NCI-H2171 treated with DMSO at 0.1 percent for 48 hours (cell line): ENCODE measurements at regions not wholly inside any gene's neighbourhood (a gene's known extent, or its start where the extent isn't known, plus 50 kb on each side); places are given as distances from the start of the nearest gene placed in this dataset.

Experiments
- DNase-seq: peaks from one replicate; lab custom pipeline; 2025; lab: John Stamatoyannopoulos, UW

DNA sequence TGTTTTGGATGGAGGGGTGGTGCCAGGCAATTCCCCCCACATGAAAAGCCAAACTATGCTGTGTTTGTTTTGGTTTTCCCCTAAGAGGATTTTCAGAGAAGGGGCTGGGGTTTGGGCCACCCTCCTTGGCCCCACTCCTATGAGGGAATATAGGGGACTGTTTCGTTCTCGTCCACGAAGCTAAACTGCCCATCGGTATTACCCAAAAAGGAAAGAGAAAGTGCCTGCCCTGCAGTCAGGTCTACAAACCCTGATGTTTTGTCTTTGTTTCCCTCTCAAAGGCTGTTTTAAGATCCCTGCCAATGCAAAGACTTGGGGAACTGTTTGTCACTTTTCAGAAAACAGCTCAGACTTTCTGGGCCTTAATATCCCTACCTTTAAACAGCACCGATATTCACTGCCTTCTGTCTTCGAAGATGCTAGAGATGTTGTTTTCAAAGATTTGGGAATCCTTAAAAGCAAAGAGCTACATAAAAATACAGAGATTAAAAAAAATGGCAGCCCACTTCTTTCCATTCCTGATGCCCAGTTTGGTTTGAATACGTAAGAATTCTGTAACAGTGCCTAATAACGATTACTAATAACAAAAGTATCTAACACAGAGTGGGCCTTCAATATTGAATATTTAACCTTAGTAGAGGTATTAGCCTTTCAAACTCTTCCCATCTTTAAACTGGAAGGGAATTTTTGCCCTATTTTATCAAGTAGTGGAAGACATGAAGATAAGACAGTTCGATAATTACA, 518.4 kb downstream of the MED13L start:
- no peak for DNase-seq

DNA sequence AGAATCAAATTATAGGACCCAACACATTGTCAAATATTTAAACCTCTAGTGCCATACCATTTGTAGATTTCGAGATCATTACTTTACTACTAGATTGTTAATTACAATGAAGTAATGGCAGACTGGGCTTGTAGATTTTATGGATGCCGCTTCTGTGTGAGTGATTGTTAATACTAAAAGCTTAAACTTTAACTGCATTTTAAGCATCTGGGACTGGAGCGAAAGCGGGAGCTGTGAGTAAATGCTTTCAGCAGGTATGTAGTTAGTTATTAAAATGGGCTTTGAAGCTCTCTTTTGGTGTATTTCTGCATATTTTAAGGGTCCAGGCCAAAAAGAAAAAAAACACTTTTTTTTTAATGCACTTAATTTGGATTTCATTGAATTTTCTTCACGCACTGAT, 519.3 kb downstream of the MED13L start:
- DNase-seq = no peak

DNA sequence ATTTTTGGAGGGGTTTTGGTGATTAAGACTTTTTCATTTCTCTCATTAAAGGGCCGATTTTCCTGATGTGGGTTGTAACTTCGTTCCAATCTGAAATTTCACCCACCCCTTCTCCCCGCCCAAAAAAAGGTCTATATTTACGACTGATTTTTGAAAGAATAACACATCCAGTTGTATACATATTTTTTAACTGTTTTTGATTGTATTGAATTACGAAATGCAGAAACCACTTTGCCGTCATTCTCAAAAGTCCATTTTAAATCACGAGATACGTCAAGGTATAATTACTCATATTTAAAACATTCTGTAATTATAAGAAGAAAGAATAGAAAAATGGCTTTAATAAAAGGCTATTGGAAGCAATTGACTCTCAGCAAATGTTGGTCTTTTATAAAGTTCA, 520.7 kb downstream of the MED13L start:
- DNase-seq = no peak

DNA sequence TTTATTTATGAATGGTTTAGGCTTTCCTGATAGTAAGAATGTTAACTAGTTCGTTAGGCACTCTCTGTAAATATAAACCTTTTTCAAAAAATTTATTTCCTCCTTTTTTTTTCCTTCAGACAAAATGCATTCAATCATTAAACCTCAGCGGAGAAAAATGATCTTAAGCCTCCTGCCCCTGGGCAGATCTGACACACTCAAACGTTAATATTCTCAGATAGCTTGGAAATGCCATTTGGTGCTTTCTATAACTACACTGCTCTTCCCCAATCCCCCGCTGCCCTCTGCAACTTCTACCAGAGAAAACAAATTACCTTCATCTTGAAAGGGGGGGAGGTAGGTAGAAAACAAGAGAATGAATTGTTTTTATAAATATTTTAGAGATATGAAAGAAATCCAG, 521.2 kb downstream of the MED13L start:
- DNase-seq = no peak

DNA sequence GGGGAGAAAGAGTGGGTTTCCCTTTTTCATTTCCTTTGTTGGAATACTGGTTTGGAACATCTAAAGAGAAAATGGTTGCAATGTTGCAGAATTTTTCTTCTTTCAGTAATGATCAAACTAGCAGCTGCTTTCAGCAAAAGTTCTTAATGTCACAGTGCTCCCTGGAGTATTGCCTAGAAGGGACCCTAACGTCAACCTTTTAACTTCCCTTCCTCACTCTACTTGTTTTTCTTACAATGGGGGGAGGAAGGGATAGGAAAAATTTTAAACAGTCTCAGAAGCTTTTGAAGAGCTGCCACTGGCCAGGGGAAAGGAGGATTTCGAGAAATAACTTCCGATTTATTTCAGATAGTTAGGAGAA, 521.8 kb downstream of the MED13L start:
- no peak for DNase-seq

DNA sequence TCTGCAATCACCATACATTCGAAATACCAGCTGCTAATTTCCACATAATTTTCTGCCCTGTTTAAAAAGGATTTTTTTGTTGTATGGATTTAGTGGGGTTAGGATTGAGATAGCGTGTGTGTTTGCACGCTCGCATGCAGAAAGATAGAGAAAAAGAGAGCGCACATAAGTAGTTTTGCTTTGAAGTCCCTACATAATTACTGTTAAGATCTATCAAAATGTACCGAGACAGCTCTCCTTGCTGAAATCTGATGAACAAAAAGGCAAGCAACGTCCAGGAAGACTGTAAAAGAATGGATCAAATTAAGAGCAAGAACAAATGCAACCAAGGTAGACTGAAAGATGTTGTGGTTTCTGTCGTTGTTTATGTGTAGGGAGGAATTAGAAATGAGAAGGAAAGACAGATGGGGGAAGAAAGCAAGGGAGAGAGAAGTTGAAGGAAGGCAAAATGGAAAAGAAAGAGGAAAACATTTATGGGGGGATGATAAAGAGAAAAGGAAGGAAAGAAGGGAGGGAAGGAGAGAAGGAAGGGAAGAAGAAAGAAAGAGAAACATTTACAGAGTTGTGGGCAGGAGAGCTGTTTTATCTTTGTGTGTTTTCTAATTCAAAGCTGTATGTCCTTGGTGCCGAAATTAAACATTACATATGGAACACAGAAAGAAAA, 522.3 kb downstream of the MED13L start:
- no peak for DNase-seq

DNA sequence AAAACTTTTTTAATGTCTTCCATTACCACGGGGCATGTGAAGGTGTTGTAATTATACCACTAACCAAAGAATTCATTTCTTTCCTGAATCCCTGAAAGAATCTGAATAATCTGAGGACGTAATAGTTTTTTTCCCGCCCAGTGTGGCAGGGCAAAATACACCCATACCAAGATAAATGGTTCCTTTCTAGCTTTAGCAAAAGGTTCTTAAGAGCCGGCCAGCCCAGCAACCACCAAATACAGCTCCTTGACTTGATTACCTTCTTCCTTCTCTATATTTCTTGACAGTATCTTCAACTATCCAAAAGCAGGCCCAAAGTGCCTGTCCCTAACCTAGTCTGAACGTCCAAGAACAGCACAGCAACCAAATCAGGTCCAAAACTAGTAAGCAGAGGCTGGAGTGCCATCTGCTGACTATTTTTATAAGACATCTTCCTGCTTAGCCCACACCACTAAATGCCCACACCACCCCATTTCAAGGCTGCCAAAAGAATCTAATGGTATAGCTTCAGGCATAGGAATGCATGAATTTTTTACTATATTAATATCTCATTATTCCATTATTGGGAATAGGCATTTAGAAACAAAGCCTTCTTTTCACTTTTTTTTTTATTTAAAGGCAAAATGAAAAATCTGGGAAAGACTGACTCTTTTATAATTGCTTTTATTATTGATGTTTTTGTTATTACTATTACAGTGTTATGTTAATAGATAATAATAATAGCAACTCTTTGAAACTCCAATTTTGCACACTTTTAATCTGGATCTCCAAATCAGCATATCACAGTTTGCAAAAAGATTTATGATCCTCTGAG, 524.4 kb downstream of the MED13L start:
- peak; percentile 32 for DNase-seq

DNA sequence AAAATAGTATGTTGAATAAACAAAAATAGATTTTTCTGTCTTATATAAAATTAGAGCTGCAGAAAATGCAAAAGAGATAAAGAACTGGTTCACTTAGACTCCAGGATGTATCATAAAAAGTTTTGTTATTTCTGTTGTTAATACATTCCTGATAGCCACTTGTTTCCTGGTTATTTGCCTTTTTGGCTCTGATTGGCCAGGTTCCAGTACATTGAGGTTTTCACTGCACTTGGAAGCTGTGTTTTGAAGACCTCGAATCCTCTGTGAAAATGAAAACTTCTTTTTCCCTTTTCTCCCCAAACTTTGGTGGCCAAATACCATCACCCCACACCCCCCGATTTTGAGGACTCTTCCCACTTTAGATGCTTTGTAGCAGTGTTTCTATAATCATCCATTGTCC, 525.3 kb downstream of the MED13L start:
- DNase-seq = no peak

DNA sequence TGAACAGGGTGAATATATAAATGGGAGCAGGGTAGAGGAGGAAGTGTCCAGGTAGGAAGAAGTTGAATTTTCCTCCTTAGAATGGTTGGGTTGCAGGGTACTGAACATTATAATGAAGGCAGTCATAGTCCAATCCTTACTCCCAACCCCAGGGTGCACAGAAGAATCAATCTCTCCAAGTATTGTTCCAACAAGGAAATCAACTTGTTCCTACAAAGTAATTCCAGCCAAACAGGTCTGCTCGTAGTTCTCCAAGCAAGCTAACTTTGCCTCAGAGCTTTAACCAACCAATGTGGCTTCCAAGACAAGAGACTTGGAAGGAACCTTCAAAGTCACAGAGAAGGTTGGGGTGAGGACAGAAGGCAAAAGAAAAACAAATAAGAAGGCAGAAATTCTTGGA, 527.2 kb downstream of the MED13L start:
- DNase-seq = no peak

DNA sequence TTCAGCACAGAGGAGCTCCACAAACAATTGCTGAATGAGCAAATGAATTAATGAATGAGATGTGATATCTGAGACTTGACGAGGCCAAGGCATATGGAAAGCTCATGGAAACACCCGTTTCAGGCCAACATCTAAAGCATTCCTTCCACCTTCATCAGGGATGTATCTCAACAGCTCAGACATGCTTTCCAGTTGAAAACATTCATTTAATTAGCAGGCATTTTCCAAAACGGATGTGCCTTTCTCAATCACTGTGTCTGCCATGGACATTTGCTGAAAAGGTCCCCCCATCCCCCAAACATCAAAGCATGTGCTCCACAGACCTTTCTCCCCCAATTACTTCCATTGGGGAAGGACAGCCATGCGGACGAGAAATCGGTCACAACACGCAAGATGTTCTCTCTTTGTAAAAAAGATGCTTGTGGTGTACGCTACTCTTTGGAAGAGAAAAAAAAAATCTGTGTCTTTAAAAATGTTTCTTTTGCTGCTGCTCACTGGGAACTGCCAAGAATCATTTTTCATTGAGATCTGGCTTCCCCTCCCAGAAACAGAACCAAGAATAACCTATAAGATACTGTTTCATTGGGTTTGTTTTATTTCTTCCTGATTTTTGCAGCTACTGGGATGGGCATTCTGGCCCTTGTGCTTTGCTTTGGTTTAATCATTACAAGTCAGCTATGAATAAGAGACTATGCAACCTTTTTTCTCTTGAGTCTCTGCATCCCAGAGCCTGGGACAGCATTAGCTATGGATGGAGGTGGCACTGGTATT, 528.2 kb downstream of the MED13L start:
- DNase-seq = no peak

DNA sequence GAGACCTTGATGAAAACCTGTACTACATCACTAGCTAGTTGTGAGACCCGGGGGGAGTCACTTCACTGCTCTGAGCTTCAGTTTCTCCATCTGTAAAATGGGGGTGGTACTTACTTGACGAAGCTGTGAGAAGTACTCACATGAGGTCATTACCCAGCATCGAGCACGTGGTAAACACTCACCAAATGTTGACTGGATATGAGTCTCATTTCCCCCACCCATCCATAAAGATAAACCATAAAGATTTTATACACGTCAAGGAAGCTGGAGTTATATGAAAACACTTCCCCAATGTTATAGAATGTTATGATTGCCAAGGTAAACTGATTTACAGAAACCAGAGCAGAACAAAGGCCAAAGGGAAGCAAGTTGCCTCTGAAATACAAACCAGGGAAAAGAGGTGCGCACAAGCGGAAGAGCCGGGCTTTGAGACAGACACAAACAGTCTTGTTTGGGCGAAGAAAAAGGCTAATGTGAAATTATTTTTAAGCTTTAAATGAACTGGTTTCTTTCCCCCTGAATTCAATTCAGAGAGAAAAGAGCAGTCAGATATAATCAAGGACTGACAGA, 536.8 kb downstream of the MED13L start:
- no peak for DNase-seq

DNA sequence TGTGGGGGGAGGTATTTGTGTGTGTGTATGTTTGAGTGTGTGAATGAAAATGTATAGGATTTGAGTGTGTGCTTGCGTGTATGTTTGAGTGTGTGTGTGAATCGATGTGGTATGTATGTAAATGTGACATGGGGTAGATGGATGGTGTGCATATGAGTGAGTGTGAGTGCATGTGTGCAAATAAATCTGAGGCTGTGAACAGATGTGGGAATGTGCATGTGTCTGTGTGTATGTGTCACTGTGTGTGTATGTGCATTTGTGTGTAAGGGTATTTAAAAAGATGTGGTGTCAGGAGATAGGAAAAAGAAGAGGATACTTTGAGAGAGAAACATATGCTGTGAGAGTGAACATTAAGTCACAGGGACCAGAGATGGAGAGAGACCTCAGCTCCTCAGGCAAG, 539.6 kb downstream of the MED13L start:
- DNase-seq = no peak

DNA sequence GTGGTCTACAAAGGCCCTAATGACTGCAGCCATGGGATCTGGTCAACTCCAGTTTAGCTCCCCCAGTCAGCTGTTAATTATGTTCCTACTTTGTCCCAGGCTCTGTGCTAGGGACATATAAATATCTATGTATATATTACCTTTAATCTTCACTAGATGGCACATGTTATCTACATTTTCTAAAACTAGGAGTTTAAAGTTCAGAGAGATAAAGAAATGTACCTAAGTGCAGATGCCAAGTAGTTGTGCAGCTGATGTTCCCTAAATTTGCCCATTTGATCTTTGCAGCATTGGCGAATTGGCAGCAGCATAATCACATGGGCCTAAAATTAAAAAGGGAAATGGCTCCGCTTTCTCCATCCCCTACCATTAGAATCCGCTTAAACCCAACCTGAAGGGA, 541.1 kb downstream of the MED13L start:
- DNase-seq = no peak

DNA sequence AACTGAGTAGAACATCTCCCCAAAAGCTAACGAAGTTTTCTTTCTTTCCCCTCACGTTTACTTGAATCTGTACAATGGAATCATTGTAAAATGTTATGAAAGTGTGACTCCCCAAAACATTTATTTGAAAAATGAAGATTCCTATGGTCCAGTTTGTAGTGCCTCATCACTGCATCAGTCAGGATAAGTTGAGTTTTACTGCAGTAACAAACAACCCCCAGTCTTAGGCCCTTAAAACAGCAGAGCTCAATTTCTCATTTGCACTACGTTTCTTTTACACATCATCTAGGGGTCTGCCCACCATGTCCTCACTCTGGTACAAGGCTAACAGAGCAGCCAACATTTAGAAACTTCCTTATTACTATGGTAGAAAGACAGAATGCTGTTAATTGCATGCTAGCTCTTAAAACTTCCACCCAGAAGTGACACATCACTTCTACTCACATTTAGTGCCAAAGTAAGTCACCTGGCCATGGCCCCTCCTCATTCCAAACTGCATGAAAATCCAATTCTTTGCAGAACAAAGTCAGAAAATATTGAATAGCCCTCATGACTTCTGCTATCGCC, 546.4 kb downstream of the MED13L start:
- no peak for DNase-seq

DNA sequence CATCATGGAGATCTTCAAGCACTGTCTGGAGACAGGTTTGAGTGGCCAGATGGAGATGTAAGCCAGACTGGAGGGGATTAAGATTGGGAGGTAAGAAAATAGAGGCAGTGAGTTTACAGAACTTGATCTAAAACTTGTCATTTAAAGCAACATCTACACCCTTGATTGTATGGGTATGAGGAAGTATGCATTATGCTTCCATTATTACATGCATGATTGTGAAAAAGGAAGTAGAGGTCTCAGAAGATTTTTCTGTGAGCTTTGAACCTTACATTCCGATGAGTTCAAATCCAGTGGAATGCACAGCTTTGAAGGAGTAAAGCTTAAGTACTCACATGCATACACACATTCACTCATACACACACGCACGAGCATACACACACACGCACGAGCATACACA, 550.8 kb downstream of the MED13L start:
- no peak for DNase-seq

DNA sequence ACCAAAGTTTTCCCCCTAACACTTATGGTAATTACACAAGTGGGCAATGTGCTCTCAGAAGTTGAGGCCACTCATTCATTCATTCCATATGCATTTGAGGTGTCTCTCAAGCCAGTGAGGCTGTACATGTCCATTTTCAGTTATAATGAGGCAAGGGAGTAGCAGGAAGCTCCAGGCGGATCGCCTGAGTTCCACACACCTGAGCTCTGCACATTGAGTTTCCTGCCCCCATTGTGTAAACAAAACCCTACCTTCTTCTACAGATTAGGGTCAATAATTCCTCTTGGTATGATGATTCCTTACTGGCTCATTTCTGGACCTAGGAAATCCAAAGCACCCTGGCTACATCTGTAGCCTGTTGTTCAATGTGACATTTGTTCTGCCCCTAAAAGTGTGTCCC, 555.3 kb downstream of the MED13L start:
- DNase-seq = no peak

DNA sequence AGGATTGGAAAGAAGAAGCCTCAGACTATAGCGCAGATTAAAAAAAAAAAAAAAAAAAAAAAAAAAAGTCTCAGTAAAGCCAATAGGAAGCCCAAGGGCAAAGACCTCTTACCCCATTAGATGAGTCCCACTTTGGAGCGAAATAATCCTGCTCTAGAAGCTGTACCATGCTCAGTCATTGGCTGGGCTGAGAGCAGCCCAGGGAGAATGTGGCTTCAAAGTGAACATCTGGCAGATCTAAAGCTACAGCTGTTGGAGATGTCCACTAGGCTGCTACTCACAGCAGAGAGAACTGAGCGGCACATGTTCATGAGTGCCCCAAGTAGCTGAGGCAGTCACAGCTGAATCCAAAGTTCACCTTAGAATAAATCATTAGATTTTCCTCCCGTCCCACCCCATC, 560.9 kb downstream of the MED13L start:
- no peak for DNase-seq

DNA sequence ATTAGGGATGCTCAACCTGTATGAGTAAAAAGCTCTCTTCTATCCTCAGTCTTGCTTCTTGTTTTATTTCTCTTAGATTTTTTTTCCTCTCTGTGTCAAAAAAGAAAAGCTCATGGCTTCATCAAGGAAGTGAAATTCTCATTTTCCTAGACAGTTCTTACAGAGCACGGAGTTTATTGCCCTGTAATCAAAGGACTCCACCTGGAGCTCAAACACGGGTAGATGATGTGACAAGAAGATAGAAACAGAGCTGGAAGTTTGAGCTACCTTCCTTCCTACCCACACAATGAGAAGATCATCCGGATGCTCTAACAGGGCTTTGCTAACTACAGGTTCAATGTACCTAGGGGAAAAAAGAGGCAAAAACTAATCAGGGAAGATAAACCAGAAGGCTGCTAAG, 564.8 kb downstream of the MED13L start:
- DNase-seq = no peak

DNA sequence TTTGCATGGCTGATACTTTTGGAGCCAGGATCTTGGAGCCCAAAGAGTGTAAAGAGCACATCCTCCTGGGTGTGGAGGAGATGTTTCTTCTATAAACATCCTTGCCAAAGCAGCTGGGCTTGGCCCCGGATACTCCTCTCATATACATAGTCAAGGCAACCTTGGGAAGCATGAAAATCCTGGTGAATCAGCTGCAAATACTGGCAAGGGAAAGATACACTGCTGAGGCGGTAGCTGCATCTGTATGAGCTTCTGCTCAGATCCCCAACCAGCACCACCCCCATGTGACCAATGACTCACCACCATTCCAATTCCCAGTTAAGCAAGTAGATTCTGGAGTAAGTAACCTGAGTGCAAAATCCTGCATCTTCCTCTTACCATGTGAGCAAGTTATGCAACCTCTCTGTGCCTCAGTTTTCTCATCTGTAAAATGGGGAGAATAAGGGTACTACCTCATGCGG, 567.4 kb downstream of the MED13L start:
- no peak for DNase-seq

DNA sequence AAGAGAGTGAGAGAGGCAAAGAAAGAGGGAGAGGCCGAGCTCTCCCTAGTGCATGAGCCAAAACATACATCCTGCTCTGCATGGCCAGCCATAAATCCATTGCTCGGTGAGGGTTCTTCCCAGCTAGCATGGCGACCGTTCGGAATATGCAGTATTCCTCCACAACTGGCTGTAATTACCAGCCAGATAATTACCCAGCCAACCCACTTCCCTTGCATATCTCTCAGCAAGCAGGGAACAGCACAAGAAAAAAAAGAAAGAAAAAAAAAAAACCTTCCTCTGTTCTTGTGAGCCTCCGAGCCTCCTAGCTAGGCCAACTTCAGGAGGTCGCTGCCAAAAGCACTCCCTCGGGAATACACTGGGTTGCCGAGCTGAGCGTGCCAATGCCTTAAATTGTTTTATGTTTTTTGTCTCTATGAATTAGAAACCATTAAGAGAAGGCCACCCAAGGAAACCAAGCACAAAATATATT, 567.9 kb downstream of the MED13L start:
- DNase-seq = peak; percentile 6

DNA sequence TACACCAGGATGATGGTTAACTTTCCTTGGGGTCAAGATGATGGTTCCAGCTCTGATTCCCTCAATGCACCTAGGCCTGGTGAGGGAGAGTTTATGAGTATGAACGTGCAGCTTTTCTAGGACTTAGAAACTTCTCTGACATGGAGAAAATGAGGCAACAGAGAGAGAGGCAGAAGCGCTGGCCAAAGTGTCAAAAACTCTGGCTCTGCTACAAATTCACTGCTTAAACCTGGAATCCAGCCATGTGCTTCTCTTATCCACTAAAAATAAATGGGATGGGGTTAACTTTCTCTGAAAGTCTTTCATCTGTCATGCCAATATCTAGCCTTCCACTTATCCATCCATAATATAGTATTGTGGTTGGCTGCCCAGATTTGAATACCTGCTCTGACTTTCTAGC, 568.7 kb downstream of the MED13L start:
- no peak for DNase-seq
